AG04450 (cell line): ENCODE measurements at regions not wholly inside any gene's neighbourhood (a gene's known extent, or its start where the extent isn't known, plus 50 kb on each side); places are given as distances from the start of the nearest gene placed in this dataset.
A peak's percentile ranks its signal among the peaks of the same experiment; 100 is the strongest.

Source experiments
- CTCF ChIA-PET: fragments of 300-600, 350-600 bp; formaldehyde crosslinking; extraction: SDS; loops from one replicate; lab custom pipeline; 2022; ENCODE audit warnings: antibody characterized with exemption, inconsistent platforms; lab: Charles Lee
- POLR2A ChIA-PET: fragments of 350-600 bp; formaldehyde crosslinking; extraction: SDS; loops from one replicate; lab custom pipeline; 2021; ENCODE audit warnings: antibody characterized with exemption, inconsistent platforms; lab: Yijun Ruan, JAX
- DNase-seq: peaks from one replicate; pipeline ENCODE4 v3.0.0-alpha.2; 2011; ENCODE audit warnings: low read depth, low spot score
- H3K27ac ChIP-seq: one replicate; pipeline ENCODE4 v1.5.1; 2012; ENCODE audit warnings: low read depth, low read length, control low read depth
- H3K27me3 ChIP-seq: one replicate; pipeline ENCODE4 v1.6.0; 2012; ENCODE audit warnings: low read length; ENCODE audit not compliant: control insufficient read depth, insufficient read depth
- H3K4me3 ChIP-seq: 2 replicates; pipeline ENCODE4 v1.5.1; 2011; ENCODE audit warnings: mild to moderate bottlenecking, low read depth, low read length, control low read depth
- H3K9me3 ChIP-seq: 2 replicates; pipeline ENCODE4 v1.5.1; 2012; ENCODE audit warnings: low read length; ENCODE audit not compliant: control insufficient read depth, insufficient read depth
- TF ChIP-seq, protein P1 (sequence below): IDR thresholded peaks from 2 replicates; pipeline ENCODE4 v1.5.1; 2011; ENCODE audit warnings: low read depth, low read length, control low read depth, inconsistent platforms

DNA sequence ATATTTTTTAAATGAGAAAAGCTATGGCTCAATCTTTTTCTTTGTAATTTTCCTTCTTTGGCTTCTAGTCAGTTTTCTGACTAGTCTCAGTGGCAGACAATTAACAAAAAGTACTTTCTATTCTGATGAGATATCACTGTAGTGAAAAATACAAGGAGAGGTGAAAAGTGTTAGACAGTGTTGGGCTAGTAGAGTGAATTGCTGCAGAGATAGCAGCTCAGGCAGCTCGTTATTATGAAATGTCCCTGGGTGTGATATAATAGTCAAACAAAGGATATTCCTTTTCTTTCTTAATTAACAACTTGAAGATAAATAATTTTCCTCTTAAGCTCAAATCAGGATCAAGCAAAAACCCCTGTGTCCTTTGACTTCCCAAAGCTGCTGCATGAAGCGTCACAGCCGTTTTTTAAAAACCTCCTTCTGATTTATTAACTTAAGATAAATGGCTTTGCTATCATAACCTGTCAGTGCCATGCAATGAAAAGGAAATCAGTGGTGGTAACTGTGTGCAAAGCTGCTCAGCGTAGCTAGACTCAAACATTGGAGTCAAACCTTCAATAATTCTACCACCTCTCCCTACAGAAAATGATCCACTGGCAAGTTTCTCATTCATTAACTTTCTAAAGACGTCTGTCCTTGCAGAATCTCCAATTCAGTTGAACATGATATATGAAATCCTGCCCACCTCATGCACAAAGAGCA is 646.6 kb upstream of the PTBP2 start:
- DNase-seq: no peak
- ChIA-PET POLR2A (no interaction called here), CTCF (no interaction called here)
- no peak overlapping the region for H3K27ac ChIP-seq
- TF ChIP-seq, protein P1, sequence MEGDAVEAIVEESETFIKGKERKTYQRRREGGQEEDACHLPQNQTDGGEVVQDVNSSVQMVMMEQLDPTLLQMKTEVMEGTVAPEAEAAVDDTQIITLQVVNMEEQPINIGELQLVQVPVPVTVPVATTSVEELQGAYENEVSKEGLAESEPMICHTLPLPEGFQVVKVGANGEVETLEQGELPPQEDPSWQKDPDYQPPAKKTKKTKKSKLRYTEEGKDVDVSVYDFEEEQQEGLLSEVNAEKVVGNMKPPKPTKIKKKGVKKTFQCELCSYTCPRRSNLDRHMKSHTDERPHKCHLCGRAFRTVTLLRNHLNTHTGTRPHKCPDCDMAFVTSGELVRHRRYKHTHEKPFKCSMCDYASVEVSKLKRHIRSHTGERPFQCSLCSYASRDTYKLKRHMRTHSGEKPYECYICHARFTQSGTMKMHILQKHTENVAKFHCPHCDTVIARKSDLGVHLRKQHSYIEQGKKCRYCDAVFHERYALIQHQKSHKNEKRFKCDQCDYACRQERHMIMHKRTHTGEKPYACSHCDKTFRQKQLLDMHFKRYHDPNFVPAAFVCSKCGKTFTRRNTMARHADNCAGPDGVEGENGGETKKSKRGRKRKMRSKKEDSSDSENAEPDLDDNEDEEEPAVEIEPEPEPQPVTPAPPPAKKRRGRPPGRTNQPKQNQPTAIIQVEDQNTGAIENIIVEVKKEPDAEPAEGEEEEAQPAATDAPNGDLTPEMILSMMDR: no peak
- H3K4me3 ChIP-seq: no peak overlapping the region
- H3K27me3 ChIP-seq: no peaks in the 10 kb centered on the region
- H3K9me3 ChIP-seq: no peaks in the 10 kb centered on the region

DNA sequence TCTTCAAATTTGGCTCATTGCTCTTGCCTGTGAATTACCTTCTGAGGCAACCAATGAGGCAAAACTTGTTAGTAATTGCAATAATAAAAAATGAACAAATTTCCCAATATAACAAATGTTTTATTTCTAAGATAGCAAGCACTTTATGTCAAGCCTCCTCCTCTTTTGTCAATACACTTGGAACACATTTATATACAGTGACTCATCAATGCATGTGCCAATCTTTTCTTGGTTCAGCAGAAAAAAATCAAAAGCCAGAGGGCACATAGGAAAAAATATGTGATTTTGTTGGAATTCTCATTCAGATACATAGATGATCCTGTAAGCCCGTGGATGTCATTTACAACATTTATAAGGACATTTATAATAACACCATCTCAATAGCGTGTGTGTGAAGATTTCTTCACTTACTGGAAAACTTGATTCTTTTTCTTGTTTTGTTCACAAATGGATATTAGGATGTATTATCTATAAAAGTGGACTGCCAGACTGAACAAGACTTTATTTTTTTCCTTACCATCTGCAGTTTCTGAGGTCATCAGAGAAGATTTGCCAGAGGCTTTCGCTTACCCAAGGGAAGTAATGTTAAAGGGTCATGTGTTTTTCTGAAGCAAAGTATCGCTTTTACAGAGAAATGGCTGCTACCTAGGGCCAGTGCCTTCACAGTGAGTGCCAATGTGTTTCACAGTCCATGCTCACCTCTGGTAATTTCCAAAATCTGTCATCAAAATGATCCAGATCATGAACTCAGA is 645.7 kb upstream of the PTBP2 start:
- no peaks in the 10 kb centered on the region for H3K27me3 ChIP-seq
- TF ChIP-seq, protein P1: no peak
- H3K4me3 ChIP-seq: no peak overlapping the region
- ChIA-PET POLR2A (no interaction called here), CTCF (no interaction called here)
- no peak for DNase-seq
- no peak overlapping the region for H3K27ac ChIP-seq
- no peaks in the 10 kb centered on the region for H3K9me3 ChIP-seq

DNA sequence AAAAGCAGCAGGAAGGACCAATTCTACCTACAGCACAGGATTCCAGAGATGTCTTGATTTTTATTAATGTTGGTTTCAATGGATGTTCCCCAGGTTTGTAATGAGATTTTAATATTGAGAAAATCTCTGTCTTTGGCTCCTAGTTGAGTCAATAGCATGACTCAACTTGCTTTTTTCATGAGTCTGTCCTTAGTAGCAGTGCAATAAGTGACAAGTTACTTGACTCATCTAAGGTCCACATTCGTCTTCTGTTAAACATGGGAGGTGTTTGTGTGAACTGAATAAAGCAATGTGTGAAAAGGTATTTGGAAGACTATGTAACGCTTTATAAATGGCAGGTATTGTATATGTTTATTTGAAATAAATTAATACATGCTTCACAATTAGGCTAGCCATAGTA is 645.0 kb upstream of the PTBP2 start:
- no peaks in the 10 kb centered on the region for H3K27me3 ChIP-seq
- POLR2A ChIA-PET: no interaction called here
- no peak overlapping the region for H3K27ac ChIP-seq
- no peak overlapping the region for H3K4me3 ChIP-seq
- no peaks in the 10 kb centered on the region for H3K9me3 ChIP-seq
- TF ChIP-seq, protein P1: no peak
- no peak for DNase-seq
- CTCF ChIA-PET: no interaction called here

DNA sequence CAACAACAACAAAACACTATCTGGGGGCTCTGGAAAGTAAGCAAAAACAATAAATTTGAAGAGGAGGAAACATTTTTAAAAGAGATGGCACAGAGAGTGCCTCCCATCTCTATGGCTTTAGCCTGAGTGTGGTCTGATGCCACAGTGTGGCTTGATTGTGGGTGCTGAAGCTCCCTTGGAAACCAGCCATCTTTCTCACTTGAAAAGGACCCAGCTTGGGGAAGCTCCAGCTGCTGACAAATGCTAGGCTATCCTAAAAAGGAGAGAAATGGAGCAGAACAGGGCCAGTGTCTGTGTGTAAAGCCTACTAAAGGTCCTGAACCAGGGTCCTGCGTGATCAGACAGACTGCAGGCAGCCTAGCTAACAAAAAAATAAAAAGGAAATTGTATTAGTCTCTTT is 642.0 kb upstream of the PTBP2 start:
- DNase-seq: no peak
- Histone ChIP-seq H3K27ac (no peak overlapping the region), H3K27me3 (no peaks in the 10 kb centered on the region), H3K9me3 (no peaks in the 10 kb centered on the region), H3K4me3 (no peak overlapping the region)
- TF ChIP-seq, protein P1: no peak
- POLR2A ChIA-PET: no interaction called here
- CTCF ChIA-PET: no interaction called here

DNA sequence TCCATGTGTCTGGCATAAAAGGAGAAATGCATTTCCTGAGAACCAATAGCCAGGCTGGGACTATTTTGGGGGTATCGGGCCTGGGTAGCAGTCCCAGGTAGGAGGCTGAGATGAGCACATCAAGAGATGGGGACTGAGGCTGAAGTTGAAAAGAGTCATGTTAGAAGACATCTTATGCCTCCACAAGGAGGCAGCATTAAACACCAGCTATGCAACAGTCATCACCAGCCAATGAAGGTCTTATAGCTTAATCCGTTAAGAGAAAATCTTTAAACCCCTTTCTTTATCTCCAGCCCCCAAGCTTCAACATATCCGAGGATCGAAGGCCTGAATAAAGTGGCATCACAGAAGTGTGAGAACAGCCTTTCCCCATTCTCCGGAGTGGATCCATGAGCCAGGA is 640.7 kb upstream of the PTBP2 start:
- Histone ChIP-seq H3K4me3 (no peak overlapping the region), H3K27me3 (no peaks in the 10 kb centered on the region), H3K9me3 (no peaks in the 10 kb centered on the region), H3K27ac (no peak overlapping the region)
- CTCF ChIA-PET: interaction anchor here (1.4 kb wide), 1 partner anchor 9 kb away, joined by 4 read pairs; no protein-coding TSS in a partner anchor
- DNase-seq: no peak
- TF ChIP-seq, protein P1: peak; percentile 33; the same call in 1 of the 2 replicates
- POLR2A ChIA-PET: no interaction called here
